ENCODE measurements at regions not wholly inside any gene's neighbourhood (a gene's known extent, or its start where the extent isn't known, plus 50 kb on each side); places are given as distances from the start of the nearest gene placed in this dataset.

DNA sequence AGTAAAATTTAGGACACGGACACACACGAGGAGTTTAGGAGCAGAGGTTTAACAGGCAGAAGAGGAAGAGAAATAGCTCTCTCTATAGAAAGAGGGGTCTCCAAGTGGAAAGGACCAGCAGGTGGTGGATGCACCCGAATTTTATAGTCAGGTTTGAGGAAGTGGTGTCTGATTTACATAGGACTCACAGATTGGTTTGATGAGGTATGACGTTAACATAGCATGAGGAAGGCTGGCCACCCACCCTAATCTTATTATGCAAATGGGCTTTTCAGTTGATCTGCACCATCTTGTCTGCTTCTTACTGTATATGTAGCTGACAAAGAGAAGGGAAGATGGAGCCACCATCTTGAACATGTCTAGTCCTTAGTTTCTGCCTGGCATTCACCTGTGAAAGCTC is 52.5 kb upstream of the RGS2 start:
- TF ChIP-seq, protein P1, sequence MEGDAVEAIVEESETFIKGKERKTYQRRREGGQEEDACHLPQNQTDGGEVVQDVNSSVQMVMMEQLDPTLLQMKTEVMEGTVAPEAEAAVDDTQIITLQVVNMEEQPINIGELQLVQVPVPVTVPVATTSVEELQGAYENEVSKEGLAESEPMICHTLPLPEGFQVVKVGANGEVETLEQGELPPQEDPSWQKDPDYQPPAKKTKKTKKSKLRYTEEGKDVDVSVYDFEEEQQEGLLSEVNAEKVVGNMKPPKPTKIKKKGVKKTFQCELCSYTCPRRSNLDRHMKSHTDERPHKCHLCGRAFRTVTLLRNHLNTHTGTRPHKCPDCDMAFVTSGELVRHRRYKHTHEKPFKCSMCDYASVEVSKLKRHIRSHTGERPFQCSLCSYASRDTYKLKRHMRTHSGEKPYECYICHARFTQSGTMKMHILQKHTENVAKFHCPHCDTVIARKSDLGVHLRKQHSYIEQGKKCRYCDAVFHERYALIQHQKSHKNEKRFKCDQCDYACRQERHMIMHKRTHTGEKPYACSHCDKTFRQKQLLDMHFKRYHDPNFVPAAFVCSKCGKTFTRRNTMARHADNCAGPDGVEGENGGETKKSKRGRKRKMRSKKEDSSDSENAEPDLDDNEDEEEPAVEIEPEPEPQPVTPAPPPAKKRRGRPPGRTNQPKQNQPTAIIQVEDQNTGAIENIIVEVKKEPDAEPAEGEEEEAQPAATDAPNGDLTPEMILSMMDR (conservative IDR thresholded peaks at IDR 0.05; ENCODE audit: low read length): no peak
- no peak for TF ChIP-seq EZH2phosphoT487 (IDR thresholded peaks at IDR 0.05; ENCODE audit: borderline replicate concordance)

All from Loucy (cell line).